ENCODE measurements at regions not wholly inside any gene's neighbourhood (a gene's known extent, or its start where the extent isn't known, plus 50 kb on each side); places are given as distances from the start of the nearest gene placed in this dataset.

DNA sequence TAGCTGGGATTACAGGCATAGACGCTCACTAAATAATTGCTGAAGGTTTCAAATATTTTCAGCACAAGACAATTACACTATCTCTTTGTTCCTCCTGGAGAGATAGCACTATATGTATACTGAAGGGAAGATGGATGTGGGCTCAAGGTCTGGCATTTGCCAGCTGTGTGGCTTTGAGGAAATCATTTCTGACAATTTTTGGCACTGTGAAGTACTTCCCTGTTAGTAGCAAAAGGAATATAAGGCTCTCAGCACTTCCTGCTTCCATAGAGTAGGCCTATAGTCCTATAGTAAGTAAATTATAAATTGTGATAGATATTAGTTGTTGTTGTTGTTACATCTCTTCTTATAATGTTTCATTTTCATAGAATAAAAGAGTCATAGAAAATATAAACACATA, 271.1 kb downstream of the SAMD5 start:
- Histone ChIP-seq H3K27ac (ENCODE audit: low read depth, low read length) (no peak overlapping the region), H3K27me3 (ENCODE audit: control insufficient read depth, insufficient read depth, low read length) (no peaks in the 10 kb centered on the region), H3K9ac (ENCODE audit: low read length) (no peak overlapping the region), H3K4me3 (ENCODE audit: low read depth, low read length) (no peak overlapping the region), H3K9me3 (ENCODE audit: control insufficient read depth, insufficient read depth, low read depth, low read length) (no peaks in the 10 kb centered on the region), H3K4me1 (ENCODE audit: control insufficient read depth, insufficient read depth, low read length) (no peaks in the 10 kb centered on the region), H3K36me3 (ENCODE audit: control insufficient read depth, insufficient read depth, low read length) (no peaks in the 10 kb centered on the region)

DNA sequence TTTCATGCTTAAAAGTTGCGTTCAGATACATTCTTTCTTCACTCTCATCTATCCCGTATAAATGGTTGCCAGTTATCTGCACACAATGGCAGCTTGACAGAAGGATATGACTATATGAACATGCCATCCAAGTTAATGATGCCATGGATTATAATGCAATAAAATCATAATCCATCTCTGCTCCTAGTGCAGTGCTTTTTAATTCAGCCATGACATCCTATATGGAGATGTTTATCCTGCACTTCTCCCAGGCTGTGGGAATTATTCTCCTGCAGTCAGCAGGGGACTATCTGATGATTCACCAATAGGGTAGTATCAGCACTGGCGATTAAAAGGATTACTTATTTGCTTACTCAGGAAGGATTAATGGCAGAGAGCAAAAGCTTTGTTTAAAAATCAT, 273.8 kb downstream of the SAMD5 start:
- H3K36me3 ChIP-seq (ENCODE audit: control insufficient read depth, insufficient read depth, low read length) = no peaks in the 10 kb centered on the region
- H3K27ac ChIP-seq (ENCODE audit: low read depth, low read length) = no peak overlapping the region
- no peak overlapping the region for H3K4me3 ChIP-seq (ENCODE audit: low read depth, low read length)
- no peaks in the 10 kb centered on the region for H3K9me3 ChIP-seq (ENCODE audit: control insufficient read depth, insufficient read depth, low read depth, low read length)
- no peak overlapping the region for H3K9ac ChIP-seq (ENCODE audit: low read length)
- H3K4me1 ChIP-seq (ENCODE audit: control insufficient read depth, insufficient read depth, low read length) = no peaks in the 10 kb centered on the region
- H3K27me3 ChIP-seq (ENCODE audit: control insufficient read depth, insufficient read depth, low read length) = no peaks in the 10 kb centered on the region

DNA sequence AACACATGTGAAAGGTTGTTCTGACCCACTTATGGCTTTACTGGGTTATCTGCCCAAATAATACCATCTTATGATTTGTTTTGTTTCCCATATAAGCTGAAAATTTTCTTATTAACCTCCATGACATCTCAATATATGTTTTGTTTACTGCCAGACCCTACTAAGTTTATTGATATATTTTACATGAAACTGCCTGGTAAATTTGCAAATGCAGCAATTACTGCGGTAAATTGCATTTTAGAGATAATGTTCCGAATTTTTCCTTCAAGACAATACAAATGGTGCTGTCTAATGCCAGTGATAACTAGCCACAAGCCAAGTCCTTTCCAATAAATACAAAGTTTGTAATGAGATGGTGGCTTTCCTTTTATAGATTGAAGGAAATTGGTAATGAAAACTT, 275.9 kb downstream of the SAMD5 start:
- no peak overlapping the region for H3K9ac ChIP-seq (ENCODE audit: low read length)
- H3K36me3 ChIP-seq (ENCODE audit: control insufficient read depth, insufficient read depth, low read length) = no peaks in the 10 kb centered on the region
- H3K27me3 ChIP-seq (ENCODE audit: control insufficient read depth, insufficient read depth, low read length) = no peaks in the 10 kb centered on the region
- H3K9me3 ChIP-seq (ENCODE audit: control insufficient read depth, insufficient read depth, low read depth, low read length) = no peaks in the 10 kb centered on the region
- no peak overlapping the region for H3K4me3 ChIP-seq (ENCODE audit: low read depth, low read length)
- no peak overlapping the region for H3K27ac ChIP-seq (ENCODE audit: low read depth, low read length)
- no peaks in the 10 kb centered on the region for H3K4me1 ChIP-seq (ENCODE audit: control insufficient read depth, insufficient read depth, low read length)

DNA sequence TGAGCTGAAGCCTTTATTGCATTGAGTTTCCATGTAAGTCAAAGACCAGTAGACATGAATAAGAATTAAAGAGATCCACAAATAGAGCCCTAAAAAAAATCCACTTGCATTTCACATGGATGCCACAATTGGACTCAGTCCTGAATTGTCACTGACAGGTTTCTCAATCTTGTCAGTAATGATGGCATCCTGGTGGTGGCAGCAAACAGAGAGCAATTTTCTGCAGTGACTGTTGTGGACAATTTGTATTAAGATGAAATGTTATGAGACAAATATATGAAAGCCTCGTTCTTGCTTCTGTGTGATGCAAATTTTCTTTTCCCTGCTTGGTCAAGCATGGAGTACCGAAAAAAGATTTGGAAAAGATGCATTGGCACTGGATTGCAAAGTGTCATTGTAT, 278.9 kb downstream of the SAMD5 start:
- H3K27ac ChIP-seq (ENCODE audit: low read depth, low read length) = no peak overlapping the region
- no peaks in the 10 kb centered on the region for H3K4me1 ChIP-seq (ENCODE audit: control insufficient read depth, insufficient read depth, low read length)
- peaks cover 6% of the 10 kb centered on the region for H3K9me3 ChIP-seq (ENCODE audit: control insufficient read depth, insufficient read depth, low read depth, low read length)
- no peaks in the 10 kb centered on the region for H3K36me3 ChIP-seq (ENCODE audit: control insufficient read depth, insufficient read depth, low read length)
- H3K9ac ChIP-seq (ENCODE audit: low read length) = no peak overlapping the region
- H3K4me3 ChIP-seq (ENCODE audit: low read depth, low read length) = no peak overlapping the region
- no peaks in the 10 kb centered on the region for H3K27me3 ChIP-seq (ENCODE audit: control insufficient read depth, insufficient read depth, low read length)

DNA sequence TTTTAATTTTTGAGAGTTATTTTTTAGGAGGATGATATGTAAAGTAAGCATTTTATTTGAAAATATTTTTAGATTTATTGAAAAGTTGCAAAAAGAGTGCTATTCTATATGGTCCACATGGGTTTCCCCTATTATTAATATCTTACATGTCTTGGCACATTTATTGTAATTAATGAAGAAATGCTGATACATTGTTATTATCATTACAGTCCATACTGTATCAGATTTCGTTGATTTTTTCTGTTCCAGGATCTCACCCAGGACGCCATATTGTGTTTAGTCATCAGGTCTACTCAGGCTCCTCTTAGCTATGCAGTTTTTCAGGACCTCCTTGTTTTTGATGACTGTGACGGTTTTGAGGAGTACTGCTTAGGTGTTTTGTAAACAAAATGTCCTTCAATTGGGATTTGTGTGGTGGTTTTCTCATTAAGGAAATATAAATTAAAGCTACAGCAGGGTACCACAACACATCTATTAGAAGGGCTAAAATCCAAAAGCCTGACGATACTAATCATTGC, 281.0 kb downstream of the SAMD5 start:
- H3K9me3 ChIP-seq (ENCODE audit: control insufficient read depth, insufficient read depth, low read depth, low read length) = peaks cover 6% of the 10 kb centered on the region
- no peak overlapping the region for H3K9ac ChIP-seq (ENCODE audit: low read length)
- H3K27me3 ChIP-seq (ENCODE audit: control insufficient read depth, insufficient read depth, low read length) = no peaks in the 10 kb centered on the region
- no peaks in the 10 kb centered on the region for H3K36me3 ChIP-seq (ENCODE audit: control insufficient read depth, insufficient read depth, low read length)
- H3K27ac ChIP-seq (ENCODE audit: low read depth, low read length) = no peak overlapping the region
- no peaks in the 10 kb centered on the region for H3K4me1 ChIP-seq (ENCODE audit: control insufficient read depth, insufficient read depth, low read length)
- H3K4me3 ChIP-seq (ENCODE audit: low read depth, low read length) = no peak overlapping the region

DNA sequence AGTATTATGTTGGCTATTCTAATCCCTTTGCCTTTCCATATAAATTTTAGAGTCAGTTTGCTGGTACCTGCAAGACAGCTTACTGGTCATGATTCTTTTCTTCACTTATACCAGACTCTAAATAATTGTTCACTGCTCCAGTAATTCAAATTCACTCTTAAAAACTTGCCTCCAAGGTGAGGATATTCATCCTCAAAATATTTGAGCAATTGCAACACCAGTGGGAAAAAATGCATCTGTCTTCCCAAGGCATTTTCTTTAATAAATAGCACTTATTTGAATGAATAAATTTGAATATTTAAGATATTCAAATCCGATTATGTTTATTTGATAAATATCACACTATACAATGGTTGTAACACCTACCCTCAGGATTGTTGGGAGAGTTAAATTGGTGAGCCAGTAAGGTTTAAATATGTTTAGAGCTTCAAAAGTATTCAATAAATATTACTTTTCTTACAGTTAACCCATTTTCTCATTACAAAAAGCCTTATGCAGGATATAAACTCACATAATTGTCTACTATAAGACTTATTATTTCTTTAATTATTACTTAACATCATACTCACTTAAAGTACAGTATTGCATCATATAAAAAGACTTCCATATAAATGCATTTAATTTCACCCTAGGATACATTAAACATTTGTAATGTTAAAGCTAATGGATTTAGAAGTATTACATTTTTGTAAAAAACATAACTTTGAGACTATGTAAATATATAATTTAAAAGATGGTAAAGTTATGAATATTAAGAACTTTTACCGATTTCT, 285.6 kb downstream of the SAMD5 start:
- H3K27me3 ChIP-seq (ENCODE audit: control insufficient read depth, insufficient read depth, low read length) = no peaks in the 10 kb centered on the region
- H3K9me3 ChIP-seq (ENCODE audit: control insufficient read depth, insufficient read depth, low read depth, low read length) = peaks cover 6% of the 10 kb centered on the region
- no peaks in the 10 kb centered on the region for H3K36me3 ChIP-seq (ENCODE audit: control insufficient read depth, insufficient read depth, low read length)
- no peak overlapping the region for H3K9ac ChIP-seq (ENCODE audit: low read length)
- no peaks in the 10 kb centered on the region for H3K4me1 ChIP-seq (ENCODE audit: control insufficient read depth, insufficient read depth, low read length)
- H3K27ac ChIP-seq (ENCODE audit: low read depth, low read length) = no peak overlapping the region
- no peak overlapping the region for H3K4me3 ChIP-seq (ENCODE audit: low read depth, low read length)

DNA sequence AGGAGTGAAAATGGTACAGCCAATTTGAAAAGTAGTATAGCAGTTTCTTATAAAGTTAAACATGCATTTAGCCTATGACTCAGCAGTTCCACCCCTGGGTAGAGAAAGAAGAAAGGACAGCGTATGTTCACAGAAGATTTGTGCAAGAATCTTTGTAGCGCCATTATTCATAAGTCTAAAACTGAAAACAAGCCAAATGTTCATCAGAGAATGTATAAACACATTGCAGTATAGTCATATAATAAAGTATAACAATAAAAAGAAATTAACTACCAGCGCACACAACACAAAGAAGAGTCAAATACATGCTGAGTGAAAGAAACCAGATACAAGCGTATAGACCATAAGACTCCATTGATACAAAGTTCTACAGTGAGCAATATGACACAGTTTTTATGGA, 294.0 kb downstream of the SAMD5 start:
- no peak overlapping the region for H3K4me3 ChIP-seq (ENCODE audit: low read depth, low read length)
- H3K9me3 ChIP-seq (ENCODE audit: control insufficient read depth, insufficient read depth, low read depth, low read length) = peaks cover 8% of the 10 kb centered on the region
- no peak overlapping the region for H3K9ac ChIP-seq (ENCODE audit: low read length)
- H3K27ac ChIP-seq (ENCODE audit: low read depth, low read length) = no peak overlapping the region
- no peaks in the 10 kb centered on the region for H3K36me3 ChIP-seq (ENCODE audit: control insufficient read depth, insufficient read depth, low read length)
- no peaks in the 10 kb centered on the region for H3K27me3 ChIP-seq (ENCODE audit: control insufficient read depth, insufficient read depth, low read length)
- H3K4me1 ChIP-seq (ENCODE audit: control insufficient read depth, insufficient read depth, low read length) = no peaks in the 10 kb centered on the region

DNA sequence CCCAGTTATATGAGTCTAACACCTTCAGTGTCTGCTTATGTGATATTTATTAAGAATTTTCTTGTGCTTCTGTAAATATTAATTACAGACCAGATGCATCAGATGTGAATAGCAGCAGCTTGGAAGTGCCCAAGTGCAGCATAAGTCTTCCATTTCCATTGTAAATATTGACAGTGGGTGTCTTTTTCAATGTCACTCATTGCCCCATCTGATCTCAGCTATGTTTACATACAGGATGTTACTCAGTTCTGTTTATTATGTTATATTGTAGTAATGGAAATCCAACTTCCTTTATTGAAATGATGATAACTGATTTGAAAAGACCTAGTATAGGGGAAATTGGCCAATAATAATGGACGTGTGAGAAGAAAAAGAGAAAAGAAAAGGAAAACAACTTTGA, 296.7 kb downstream of the SAMD5 start:
- no peak overlapping the region for H3K4me3 ChIP-seq (ENCODE audit: low read depth, low read length)
- no peaks in the 10 kb centered on the region for H3K36me3 ChIP-seq (ENCODE audit: control insufficient read depth, insufficient read depth, low read length)
- peaks cover 8% of the 10 kb centered on the region for H3K9me3 ChIP-seq (ENCODE audit: control insufficient read depth, insufficient read depth, low read depth, low read length)
- H3K9ac ChIP-seq (ENCODE audit: low read length) = no peak overlapping the region
- H3K27me3 ChIP-seq (ENCODE audit: control insufficient read depth, insufficient read depth, low read length) = no peaks in the 10 kb centered on the region
- no peak overlapping the region for H3K27ac ChIP-seq (ENCODE audit: low read depth, low read length)
- H3K4me1 ChIP-seq (ENCODE audit: control insufficient read depth, insufficient read depth, low read length) = no peaks in the 10 kb centered on the region

DNA sequence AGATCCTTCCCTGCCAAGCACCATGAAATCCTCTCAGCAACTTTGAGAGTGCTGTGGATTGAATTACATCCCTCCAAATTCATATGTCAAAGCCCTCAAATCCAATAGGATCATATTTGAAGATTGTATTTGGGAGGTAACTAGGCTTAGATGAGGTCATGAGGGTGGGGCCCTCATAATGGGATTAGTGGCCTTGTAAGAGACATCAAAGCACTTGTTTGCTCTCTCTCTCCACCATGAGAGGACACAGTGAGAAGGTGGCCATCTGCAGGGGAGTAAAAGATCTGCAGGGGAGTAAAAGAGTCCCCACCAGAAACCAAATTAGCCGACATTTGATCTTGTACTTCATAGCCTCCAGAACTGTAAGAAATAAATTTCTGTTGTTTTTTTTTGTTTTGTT, 298.2 kb downstream of the SAMD5 start:
- Histone ChIP-seq H3K9ac (ENCODE audit: low read length) (no peak overlapping the region), H3K4me1 (ENCODE audit: control insufficient read depth, insufficient read depth, low read length) (no peaks in the 10 kb centered on the region), H3K27me3 (ENCODE audit: control insufficient read depth, insufficient read depth, low read length) (no peaks in the 10 kb centered on the region), H3K27ac (ENCODE audit: low read depth, low read length) (no peak overlapping the region), H3K9me3 (ENCODE audit: control insufficient read depth, insufficient read depth, low read depth, low read length) (peaks cover 8% of the 10 kb centered on the region), H3K36me3 (ENCODE audit: control insufficient read depth, insufficient read depth, low read length) (no peaks in the 10 kb centered on the region), H3K4me3 (ENCODE audit: low read depth, low read length) (no peak overlapping the region)

DNA sequence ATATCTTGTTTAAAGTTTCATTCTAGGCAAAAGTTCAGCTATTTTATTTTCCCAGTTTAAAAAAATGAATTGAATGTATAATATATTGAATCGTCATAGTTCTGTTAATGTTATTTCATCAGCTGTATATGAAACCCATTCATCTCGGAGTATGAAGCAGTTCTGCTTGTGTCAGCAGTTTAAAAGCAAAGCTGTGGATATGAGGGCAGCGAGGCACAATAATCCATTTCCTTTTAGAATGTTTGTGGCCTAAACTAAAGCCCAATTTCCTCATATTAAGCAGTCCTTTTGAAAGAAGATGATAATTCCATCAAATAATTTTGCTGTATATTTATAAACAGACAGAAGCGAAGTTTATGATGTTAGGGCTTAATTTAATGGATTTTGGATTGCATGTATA, 300.1 kb downstream of the SAMD5 start:
- Histone ChIP-seq H3K27ac (ENCODE audit: low read depth, low read length) (no peak overlapping the region), H3K9ac (ENCODE audit: low read length) (no peak overlapping the region), H3K36me3 (ENCODE audit: control insufficient read depth, insufficient read depth, low read length) (no peaks in the 10 kb centered on the region), H3K4me3 (ENCODE audit: low read depth, low read length) (no peak overlapping the region), H3K4me1 (ENCODE audit: control insufficient read depth, insufficient read depth, low read length) (no peaks in the 10 kb centered on the region), H3K27me3 (ENCODE audit: control insufficient read depth, insufficient read depth, low read length) (no peaks in the 10 kb centered on the region), H3K9me3 (ENCODE audit: control insufficient read depth, insufficient read depth, low read depth, low read length) (peaks cover 8% of the 10 kb centered on the region)

DNA sequence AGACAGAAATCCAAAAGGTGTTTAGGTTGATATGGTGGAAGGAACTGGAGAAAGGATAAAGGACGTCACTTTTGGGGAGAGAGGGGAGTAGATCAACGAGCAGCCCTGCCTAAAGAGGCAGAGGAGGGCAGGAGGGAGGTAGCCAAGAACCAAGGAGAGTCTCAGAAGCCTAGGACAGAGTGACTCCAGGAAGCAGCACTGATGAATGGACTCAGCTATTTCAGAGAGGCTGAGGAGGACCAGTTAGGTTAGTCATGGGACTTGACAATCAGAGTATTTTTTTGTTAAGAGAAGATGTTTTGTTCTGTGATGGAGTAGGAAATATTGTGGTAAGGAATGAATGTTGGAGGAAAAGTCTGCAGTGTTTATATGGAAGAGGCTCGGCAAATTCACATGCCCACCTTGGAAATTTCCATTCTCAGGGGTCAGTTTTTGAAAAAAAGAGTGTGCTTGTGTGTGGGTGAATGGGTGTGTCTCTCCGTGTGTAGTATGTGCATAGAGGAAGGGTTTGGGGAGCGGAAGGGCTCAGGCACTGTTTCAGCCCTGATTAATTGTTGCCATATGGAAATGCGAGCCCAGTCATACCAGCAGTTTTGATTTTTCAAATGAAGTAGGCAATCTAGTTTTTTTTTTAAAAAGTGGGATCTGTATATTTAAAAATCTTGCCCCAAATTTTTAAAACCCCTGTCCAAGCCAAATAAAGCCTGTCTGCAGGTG, 303.6 kb downstream of the SAMD5 start:
- Histone ChIP-seq H3K36me3 (ENCODE audit: control insufficient read depth, insufficient read depth, low read length) (no peaks in the 10 kb centered on the region), H3K27me3 (ENCODE audit: control insufficient read depth, insufficient read depth, low read length) (no peaks in the 10 kb centered on the region), H3K4me1 (ENCODE audit: control insufficient read depth, insufficient read depth, low read length) (no peaks in the 10 kb centered on the region), H3K4me3 (ENCODE audit: low read depth, low read length) (no peak overlapping the region), H3K9ac (ENCODE audit: low read length) (no peak overlapping the region), H3K9me3 (ENCODE audit: control insufficient read depth, insufficient read depth, low read depth, low read length) (no peaks in the 10 kb centered on the region), H3K27ac (ENCODE audit: low read depth, low read length) (no peak overlapping the region)
